HepG2 (cell line): ENCODE measurements at regions not wholly inside any gene's neighbourhood (a gene's known extent, or its start where the extent isn't known, plus 50 kb on each side); places are given as distances from the start of the nearest gene placed in this dataset.

Source experiments
- ZBTB49 ChIP-seq: sonication (generic); formaldehyde crosslinking; IDR thresholded peaks from 2 replicates; pipeline ENCODE4 v1.4.0; 2020; ENCODE audit warnings: missing genetic modification reagents, borderline replicate concordance
- ZFP36L1 ChIP-seq: sonication (generic); formaldehyde crosslinking; IDR thresholded peaks from 2 replicates; pipeline ENCODE4 v1.8.0; 2022; ENCODE audit warnings: mild to moderate bottlenecking, missing genetic modification reagents, moderate library complexity
- ZNF431 ChIP-seq: sonication (generic); formaldehyde crosslinking; IDR thresholded peaks from 2 replicates; pipeline ENCODE4 v1.9.0; 2022; ENCODE audit warnings: missing genetic modification reagents, low read depth, mild to moderate bottlenecking, borderline replicate concordance
- ZNF605 ChIP-seq: sonication (generic); formaldehyde crosslinking; IDR thresholded peaks from 2 replicates; pipeline ENCODE4 v1.8.0; 2022; ENCODE audit warnings: mild to moderate bottlenecking, missing genetic modification reagents
- ZNF773 ChIP-seq: sonication (generic); formaldehyde crosslinking; IDR thresholded peaks from 2 replicates; pipeline ENCODE4 v1.4.0; 2020; ENCODE audit warnings: missing genetic modification reagents, borderline replicate concordance
- TF ChIP-seq, protein P1 (sequence below): sonication (generic); formaldehyde crosslinking; IDR thresholded peaks from 2 replicates; pipeline ENCODE4 v1.4.0; 2020; ENCODE audit warnings: missing genetic modification reagents
- TF ChIP-seq, protein P2 (sequence below): sonication (generic); formaldehyde crosslinking; IDR thresholded peaks from one replicate; pipeline ENCODE4 v1.5.1; 2020; ENCODE audit warnings: mild to moderate bottlenecking, missing genetic modification reagents; ENCODE audit errors: not compliant biosample characterization

DNA sequence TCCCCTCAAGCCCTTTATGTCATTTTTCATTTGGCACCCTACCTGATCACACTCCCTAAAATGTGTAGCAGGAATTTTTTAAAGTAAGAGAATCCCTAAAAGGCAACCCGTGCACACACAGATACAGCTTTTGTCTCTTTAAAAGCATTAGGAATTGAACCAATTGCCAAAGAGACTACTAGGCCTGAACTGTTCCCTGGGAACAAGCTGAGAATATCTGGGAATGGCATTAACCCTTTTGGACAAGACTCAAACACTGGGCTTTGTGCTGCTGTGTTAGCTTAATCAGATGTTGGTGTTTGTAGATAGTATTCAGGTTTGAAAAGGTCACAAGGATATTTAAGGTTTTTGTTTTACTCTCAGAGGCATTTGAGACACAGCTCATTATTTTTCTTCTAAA is 414.4 kb upstream of the PDZRN3 start (continued):
- TF ChIP-seq, protein P1, sequence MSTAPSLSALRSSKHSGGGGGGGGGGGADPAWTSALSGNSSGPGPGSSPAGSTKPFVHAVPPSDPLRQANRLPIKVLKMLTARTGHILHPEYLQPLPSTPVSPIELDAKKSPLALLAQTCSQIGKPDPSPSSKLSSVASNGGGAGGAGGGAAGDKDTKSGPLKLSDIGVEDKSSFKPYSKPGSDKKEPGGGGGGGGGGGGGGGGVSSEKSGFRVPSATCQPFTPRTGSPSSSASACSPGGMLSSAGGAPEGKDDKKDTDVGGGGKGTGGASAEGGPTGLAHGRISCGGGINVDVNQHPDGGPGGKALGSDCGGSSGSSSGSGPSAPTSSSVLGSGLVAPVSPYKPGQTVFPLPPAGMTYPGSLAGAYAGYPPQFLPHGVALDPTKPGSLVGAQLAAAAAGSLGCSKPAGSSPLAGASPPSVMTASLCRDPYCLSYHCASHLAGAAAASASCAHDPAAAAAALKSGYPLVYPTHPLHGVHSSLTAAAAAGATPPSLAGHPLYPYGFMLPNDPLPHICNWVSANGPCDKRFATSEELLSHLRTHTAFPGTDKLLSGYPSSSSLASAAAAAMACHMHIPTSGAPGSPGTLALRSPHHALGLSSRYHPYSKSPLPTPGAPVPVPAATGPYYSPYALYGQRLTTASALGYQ (CRISPR knock-in tag), result no peak
- TF ChIP-seq ZNF605 (CRISPR knock-in tag) (no peak), ZFP36L1 (no peak), ZNF431 (CRISPR knock-in tag) (no peak), ZBTB49 (no peak), ZNF773 (CRISPR knock-in tag) (no peak)
- TF ChIP-seq, protein P2, sequence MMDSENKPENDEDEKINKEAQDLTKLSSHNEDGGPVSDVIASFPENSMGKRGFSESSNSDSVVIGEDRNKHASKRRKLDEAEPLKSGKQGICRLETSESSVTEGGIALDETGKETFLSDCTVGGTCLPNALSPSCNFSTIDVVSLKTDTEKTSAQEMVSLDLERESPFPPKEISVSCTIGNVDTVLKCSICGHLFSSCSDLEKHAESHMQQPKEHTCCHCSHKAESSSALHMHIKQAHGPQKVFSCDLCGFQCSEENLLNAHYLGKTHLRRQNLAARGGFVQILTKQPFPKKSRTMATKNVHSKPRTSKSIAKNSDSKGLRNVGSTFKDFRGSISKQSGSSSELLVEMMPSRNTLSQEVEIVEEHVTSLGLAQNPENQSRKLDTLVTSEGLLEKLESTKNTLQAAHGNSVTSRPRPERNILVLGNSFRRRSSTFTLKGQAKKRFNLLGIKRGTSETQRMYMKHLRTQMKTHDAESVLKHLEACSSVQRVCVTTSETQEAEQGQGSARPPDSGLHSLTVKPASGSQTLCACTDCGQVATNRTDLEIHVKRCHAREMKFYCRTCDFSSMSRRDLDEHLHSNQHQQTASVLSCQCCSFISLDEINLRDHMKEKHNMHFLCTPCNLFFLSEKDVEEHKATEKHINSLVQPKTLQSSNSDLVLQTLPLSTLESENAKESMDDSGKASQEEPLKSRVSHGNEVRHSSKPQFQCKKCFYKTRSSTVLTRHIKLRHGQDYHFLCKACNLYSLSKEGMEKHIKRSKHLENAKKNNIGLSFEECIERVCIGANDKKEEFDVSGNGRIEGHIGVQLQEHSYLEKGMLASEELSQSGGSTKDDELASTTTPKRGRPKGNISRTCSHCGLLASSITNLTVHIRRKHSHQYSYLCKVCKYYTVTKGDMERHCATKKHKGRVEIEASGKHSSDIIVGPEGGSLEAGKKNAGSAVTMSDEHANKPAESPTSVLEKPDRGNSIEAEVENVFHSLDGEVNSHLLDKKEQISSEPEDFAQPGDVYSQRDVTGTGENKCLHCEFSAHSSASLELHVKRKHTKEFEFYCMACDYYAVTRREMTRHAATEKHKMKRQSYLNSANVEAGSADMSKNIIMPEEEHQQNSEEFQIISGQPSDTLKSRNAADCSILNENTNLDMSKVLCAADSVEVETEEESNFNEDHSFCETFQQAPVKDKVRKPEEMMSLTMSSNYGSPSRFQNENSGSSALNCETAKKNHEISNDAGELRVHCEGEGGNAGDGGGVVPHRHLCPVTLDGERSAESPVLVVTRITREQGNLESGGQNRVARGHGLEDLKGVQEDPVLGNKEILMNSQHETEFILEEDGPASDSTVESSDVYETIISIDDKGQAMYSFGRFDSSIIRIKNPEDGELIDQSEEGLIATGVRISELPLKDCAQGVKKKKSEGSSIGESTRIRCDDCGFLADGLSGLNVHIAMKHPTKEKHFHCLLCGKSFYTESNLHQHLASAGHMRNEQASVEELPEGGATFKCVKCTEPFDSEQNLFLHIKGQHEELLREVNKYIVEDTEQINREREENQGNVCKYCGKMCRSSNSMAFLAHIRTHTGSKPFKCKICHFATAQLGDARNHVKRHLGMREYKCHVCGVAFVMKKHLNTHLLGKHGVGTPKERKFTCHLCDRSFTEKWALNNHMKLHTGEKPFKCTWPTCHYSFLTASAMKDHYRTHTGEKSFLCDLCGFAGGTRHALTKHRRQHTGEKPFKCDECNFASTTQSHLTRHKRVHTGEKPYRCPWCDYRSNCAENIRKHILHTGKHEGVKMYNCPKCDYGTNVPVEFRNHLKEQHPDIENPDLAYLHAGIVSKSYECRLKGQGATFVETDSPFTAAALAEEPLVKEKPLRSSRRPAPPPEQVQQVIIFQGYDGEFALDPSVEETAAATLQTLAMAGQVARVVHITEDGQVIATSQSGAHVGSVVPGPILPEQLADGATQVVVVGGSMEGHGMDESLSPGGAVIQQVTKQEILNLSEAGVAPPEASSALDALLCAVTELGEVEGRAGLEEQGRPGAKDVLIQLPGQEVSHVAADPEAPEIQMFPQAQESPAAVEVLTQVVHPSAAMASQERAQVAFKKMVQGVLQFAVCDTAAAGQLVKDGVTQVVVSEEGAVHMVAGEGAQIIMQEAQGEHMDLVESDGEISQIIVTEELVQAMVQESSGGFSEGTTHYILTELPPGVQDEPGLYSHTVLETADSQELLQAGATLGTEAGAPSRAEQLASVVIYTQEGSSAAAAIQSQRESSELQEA (CRISPR knock-in tag), result no peak
